Kidney (tissue), 13 donors: ENCODE measurements at regions not wholly inside any gene's neighbourhood (a gene's known extent, or its start where the extent isn't known, plus 50 kb on each side); places are given as distances from the start of the nearest gene placed in this dataset.

Experiments
- DNase-seq, 5 donors: peaks; one replicate each; pipeline ENCODE4 v3.0.0-alpha.2; 2013 to 2020
- FAIRE-seq: peaks from 2 replicates; lab custom pipeline; 2012; peaks lifted over from hg19 to GRCh38; lab: Jason Lieb, UNC
- H3K27ac ChIP-seq, 2 donors: one replicate each; pipeline ENCODE4 v1.7.0; 2013; ENCODE audit warnings: low read depth in 2 of 2, low read length in 2 of 2, inconsistent platforms in 1 of 2
- H3K27me3 ChIP-seq: one replicate; pipeline ENCODE4 v1.7.1; 2013; ENCODE audit warnings: low read length, inconsistent platforms; ENCODE audit not compliant: control insufficient read depth, insufficient read depth
- H3K36me3 ChIP-seq, 3 donors: one replicate each; pipeline versions ENCODE4 v1.7.0 to v1.7.1; 2013; ENCODE audit warnings: low read length in 3 of 3, control low read depth in 1 of 3, inconsistent platforms in 1 of 3; ENCODE audit not compliant: insufficient read depth in 3 of 3, control insufficient read depth in 2 of 3
- H3K4me1 ChIP-seq, 3 donors: one replicate each; pipeline versions ENCODE4 v1.7.0 to v1.7.1; 2013; ENCODE audit warnings: low read length in 3 of 3, inconsistent platforms in 1 of 3, low read depth in 1 of 3; ENCODE audit not compliant: control insufficient read depth in 2 of 3, insufficient read depth in 2 of 3
- H3K4me3 ChIP-seq, 3 donors: one replicate each; pipeline versions ENCODE4 v1.7.0 to v1.8.1; 2013; ENCODE audit warnings: low read length in 3 of 3, control low read depth in 1 of 3, inconsistent platforms in 1 of 3
- H3K9ac ChIP-seq, 3 donors: one replicate each; pipeline versions ENCODE4 v1.7.0 to v1.7.1; 2013; ENCODE audit warnings: low read length in 3 of 3, control low read depth in 1 of 3, inconsistent platforms in 1 of 3
- H3K9me3 ChIP-seq, 3 donors: one replicate each; pipeline versions ENCODE4 v1.7.0 to v1.7.1; 2013; ENCODE audit warnings: low read length in 3 of 3, control low read depth in 1 of 3, inconsistent platforms in 1 of 3; ENCODE audit not compliant: control insufficient read depth in 2 of 3, insufficient read depth in 1 of 3
- intact Hi-C: fragments of 100-400 bp; cut with DNase I; formaldehyde crosslinking; loops from one replicate; pipeline ENCODE4 v1.11.1; 2022
- TF ChIP-seq, protein P1 (sequence below): IDR thresholded peaks from 3 replicates; pipeline ENCODE4 v1.5.1; 2012; ENCODE audit warnings: mild to moderate bottlenecking, moderate library complexity, borderline replicate concordance; ENCODE audit not compliant: insufficient read depth; ENCODE audit errors: extremely low read depth
- donor health status: control.
- donor health status: control.
- donor health status: control.
- donor health status: control.
- donor health status: control.
- donor health status: DM: yes; HTN: yes; CAD: no.
- donor health status: Normal renal cell carcinoma (clear cell type).

DNA sequence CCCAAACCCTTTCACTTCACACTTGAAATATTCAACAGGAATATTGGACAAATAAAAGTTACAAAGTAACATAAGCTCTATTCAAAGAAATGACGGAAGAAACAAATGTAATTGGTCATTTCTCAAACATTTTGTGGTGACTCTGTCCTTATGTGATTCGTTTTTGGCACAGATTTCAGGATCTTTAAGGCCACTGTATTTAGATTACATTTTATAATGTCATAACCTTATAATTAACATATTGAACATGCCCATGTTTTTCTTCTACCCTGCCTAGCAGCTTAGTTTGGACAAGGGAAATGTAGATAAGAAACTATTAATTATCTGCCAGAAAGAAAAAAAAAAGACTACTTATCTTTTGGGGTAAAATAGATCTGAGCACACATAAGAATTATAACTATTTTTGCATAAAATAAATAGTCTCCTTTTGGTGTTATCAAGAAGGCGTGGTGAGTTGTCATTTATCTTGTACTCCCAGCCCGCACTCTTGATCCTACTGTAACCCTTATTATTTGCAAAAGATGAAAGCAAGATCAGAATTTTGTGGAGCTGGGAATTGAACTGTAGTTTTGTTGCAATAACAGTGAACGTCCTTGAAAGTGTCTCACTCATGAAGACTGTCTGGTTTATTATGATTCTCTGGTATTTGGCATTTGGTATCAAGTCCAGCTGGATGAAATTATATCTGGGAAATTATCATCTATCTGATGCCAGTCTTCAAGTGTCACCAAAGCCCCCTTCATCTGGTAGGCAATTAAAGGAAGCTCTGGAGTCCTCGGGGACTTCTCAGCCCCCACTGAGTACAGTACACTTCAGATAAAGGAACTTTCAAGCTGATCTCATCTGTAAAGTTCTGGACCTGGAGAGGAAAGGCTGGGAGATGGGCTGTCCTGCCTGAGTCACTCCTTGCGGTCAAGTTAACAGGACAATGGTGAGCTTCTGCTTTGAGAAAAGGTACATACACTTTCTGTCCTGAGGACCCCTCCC lies 175.7 kb upstream of the INHBA start:
- Histone ChIP-seq H3K27ac (no peak overlapping the region), H3K4me1 (no peaks in the 10 kb centered on the region), H3K27me3 (no peaks in the 10 kb centered on the region), H3K9ac (no peak overlapping the region), H3K36me3 (no peaks in the 10 kb centered on the region), H3K4me3 (no peak overlapping the region), H3K9me3 (no peaks in the 10 kb centered on the region)
- FAIRE-seq (no peak), DNase-seq (no peak)
- TF ChIP-seq, protein P1, sequence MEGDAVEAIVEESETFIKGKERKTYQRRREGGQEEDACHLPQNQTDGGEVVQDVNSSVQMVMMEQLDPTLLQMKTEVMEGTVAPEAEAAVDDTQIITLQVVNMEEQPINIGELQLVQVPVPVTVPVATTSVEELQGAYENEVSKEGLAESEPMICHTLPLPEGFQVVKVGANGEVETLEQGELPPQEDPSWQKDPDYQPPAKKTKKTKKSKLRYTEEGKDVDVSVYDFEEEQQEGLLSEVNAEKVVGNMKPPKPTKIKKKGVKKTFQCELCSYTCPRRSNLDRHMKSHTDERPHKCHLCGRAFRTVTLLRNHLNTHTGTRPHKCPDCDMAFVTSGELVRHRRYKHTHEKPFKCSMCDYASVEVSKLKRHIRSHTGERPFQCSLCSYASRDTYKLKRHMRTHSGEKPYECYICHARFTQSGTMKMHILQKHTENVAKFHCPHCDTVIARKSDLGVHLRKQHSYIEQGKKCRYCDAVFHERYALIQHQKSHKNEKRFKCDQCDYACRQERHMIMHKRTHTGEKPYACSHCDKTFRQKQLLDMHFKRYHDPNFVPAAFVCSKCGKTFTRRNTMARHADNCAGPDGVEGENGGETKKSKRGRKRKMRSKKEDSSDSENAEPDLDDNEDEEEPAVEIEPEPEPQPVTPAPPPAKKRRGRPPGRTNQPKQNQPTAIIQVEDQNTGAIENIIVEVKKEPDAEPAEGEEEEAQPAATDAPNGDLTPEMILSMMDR = no peak
- intact Hi-C loops = no loop called here

DNA sequence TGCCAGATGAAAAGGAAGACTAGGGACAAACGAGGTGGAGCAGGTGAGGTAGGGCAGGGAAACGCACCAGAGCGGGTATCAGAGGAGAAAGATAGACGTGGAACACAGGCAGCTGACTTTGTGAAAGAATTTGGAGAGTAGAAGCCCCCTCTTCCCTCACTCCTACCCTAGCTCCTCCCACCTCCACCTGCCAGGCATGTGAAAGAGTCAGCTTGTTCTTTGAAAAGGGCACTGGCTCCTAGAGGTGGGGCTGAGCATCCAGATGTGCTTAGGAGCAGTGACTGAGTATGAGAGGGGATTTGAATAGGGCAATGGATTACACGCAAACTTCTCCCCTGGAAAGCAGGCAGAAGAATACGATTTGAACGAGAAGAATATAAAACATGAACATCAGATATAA lies 174.2 kb upstream of the INHBA start:
- intact Hi-C loops = no loop called here
- DNase-seq (no peak), FAIRE-seq (no peak)

DNA sequence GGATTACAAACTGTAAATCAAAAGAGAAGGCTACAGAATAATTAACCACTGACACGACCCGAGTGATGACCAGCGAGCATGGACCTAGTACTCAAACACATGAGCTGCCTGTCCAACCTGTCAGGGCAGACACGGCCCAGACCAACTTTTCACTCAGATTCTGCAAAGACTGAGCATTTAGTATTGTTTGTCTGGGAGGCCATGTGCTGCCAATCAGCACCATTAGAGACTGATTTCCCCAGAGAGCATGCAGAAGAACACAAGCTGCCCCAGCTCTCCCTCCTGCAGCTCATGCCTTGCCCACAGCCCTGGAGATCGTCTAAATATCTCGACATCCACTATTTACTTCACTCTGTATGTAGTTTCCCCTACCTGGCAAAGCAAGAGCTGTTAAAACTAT lies 172.6 kb upstream of the INHBA start:
- intact Hi-C loops = no loop called here
- TF ChIP-seq, protein P1 = no peak

More for the DNA sequence above, 174.2 kb upstream of the INHBA start:
- TF ChIP-seq, protein P1 = no peak
- no peak overlapping the region for H3K27ac ChIP-seq
- no peak overlapping the region for H3K9ac ChIP-seq
- no peaks in the 10 kb centered on the region for H3K9me3 ChIP-seq
- H3K4me1 ChIP-seq = no peaks in the 10 kb centered on the region
- H3K27me3 ChIP-seq = no peaks in the 10 kb centered on the region
- H3K4me3 ChIP-seq = no peak overlapping the region
- no peaks in the 10 kb centered on the region for H3K36me3 ChIP-seq

More for the DNA sequence above, 172.6 kb upstream of the INHBA start:
- DNase-seq (no peak), FAIRE-seq (no peak)
- Histone ChIP-seq H3K27ac (no peak overlapping the region), H3K27me3 (no peaks in the 10 kb centered on the region), H3K4me1 (no peaks in the 10 kb centered on the region), H3K9ac (no peak overlapping the region), H3K9me3 (no peaks in the 10 kb centered on the region), H3K36me3 (no peaks in the 10 kb centered on the region), H3K4me3 (no peak overlapping the region)
